Esophagus muscularis mucosa (tissue), 4 donors: ENCODE measurements at regions not wholly inside any gene's neighbourhood (a gene's known extent, or its start where the extent isn't known, plus 50 kb on each side); places are given as distances from the start of the nearest gene placed in this dataset.

Experiments used
- DNase-seq: peaks from one replicate; pipeline ENCODE4 v3.0.0-alpha.2; 2017; ENCODE audit errors: extremely low spot score
- H3K27ac ChIP-seq, 4 donors: fragments of 200-600 bp; sonication (generic); replicated peaks in 1 of 4; 1 replicate in 3 of 4; 2 replicates in 1 of 4; pipeline ENCODE4 v1.5.1; 2016 to 2019; ENCODE audit warnings: mild to moderate bottlenecking in 1 of 4
- H3K27me3 ChIP-seq, 4 donors: fragments of 200-600 bp; sonication (generic); one replicate each; pipeline versions ENCODE4 v1.5.1 to v1.6.0; 2016 to 2019
- H3K36me3 ChIP-seq, 4 donors: fragments of 200-600 bp; sonication (generic); one replicate each; pipeline ENCODE4 v1.5.1; 2016 to 2019
- H3K4me1 ChIP-seq, 4 donors: fragments of 200-600 bp; sonication (generic); one replicate each; pipeline ENCODE4 v1.5.1; 2016 to 2019
- H3K4me3 ChIP-seq, 4 donors: fragments of 200-600 bp; sonication (generic); 1 replicate in 2 of 4; 2 replicates in 2 of 4; pipeline ENCODE4 v1.5.1; 2016 to 2019; ENCODE audit warnings: mild to moderate bottlenecking in 4 of 4, moderate library complexity in 1 of 4
- H3K9me3 ChIP-seq, 4 donors: fragments of 200-600 bp; sonication (generic); 1 replicate in 3 of 4; 2 replicates in 1 of 4; pipeline ENCODE4 v1.5.1; 2016 to 2019
- EP300 ChIP-seq: sonication (generic); formaldehyde crosslinking; IDR thresholded peaks from one replicate; pipeline ENCODE4 v1.6.1; 2017; ENCODE audit warnings: antibody characterized with exemption
- POLR2A ChIP-seq: fragments of 450-650 bp; IDR thresholded peaks from one replicate; pipeline ENCODE4 v1.6.1; 2017; ENCODE audit warnings: antibody characterized with exemption, moderate library complexity, mild to moderate bottlenecking, low read depth
- POLR2AphosphoS5 ChIP-seq, 2 donors: sonication (generic); formaldehyde crosslinking; IDR thresholded peaks; one replicate each; pipeline ENCODE4 v1.6.1; 2017; ENCODE audit warnings: antibody characterized with exemption in 2 of 2
- WGBS: methylation state at CpG from one replicate; pipeline ENCODE4 v1.1.5; 2018; 5-methylcytosine and 5-hydroxymethylcytosine counted together
- intact Hi-C: fragments of 100-400 bp; cut with DNase I; formaldehyde crosslinking; loops from one replicate; pipeline ENCODE4 v1.15.1; 2023
- TF ChIP-seq, protein P1 (sequence below), 3 experiments: fragments of 200-600 bp in 2 of 3; fragments of 450-650 bp in 1 of 3; sonication (generic) in 2 of 3; IDR thresholded peaks; one replicate each; pipeline ENCODE4 v1.5.1; 2017 to 2019; ENCODE audit warnings: antibody characterized with exemption in 3 of 3, mild to moderate bottlenecking in 2 of 3, moderate library complexity in 1 of 3

- no peaks in the 10 kb centered on the region for H3K9me3 ChIP-seq
These were observed 143.1 kb upstream of the SASH1 start for GRCh38 chr6:148199584-148199983.

GRCh38 chr6:148200293-148200692, 142.3 kb upstream of the SASH1 start:
- intact Hi-C loops = no loop called here
- H3K27me3 ChIP-seq = no peaks in the 10 kb centered on the region
- TF ChIP-seq EP300 = no peak
- no peak for TF ChIP-seq POLR2AphosphoS5 (IDR thresholded peaks at IDR 0.05)
- no peak for TF ChIP-seq POLR2A
- TF ChIP-seq, protein P1, sequence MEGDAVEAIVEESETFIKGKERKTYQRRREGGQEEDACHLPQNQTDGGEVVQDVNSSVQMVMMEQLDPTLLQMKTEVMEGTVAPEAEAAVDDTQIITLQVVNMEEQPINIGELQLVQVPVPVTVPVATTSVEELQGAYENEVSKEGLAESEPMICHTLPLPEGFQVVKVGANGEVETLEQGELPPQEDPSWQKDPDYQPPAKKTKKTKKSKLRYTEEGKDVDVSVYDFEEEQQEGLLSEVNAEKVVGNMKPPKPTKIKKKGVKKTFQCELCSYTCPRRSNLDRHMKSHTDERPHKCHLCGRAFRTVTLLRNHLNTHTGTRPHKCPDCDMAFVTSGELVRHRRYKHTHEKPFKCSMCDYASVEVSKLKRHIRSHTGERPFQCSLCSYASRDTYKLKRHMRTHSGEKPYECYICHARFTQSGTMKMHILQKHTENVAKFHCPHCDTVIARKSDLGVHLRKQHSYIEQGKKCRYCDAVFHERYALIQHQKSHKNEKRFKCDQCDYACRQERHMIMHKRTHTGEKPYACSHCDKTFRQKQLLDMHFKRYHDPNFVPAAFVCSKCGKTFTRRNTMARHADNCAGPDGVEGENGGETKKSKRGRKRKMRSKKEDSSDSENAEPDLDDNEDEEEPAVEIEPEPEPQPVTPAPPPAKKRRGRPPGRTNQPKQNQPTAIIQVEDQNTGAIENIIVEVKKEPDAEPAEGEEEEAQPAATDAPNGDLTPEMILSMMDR (IDR thresholded peaks at IDR 0.05) = no peak
- DNase-seq = no peak
- no peaks in the 10 kb centered on the region for H3K9me3 ChIP-seq
- no peak overlapping the region for H3K4me3 ChIP-seq
- no peak overlapping the region for H3K27ac ChIP-seq
- H3K36me3 ChIP-seq = no peaks in the 10 kb centered on the region
- peaks cover 4 to 24% (median 20%) of the 10 kb centered on the region in 4 donors for H3K4me1 ChIP-seq
- 45% methylated on average over 10 of the region's 10 CpGs for WGBS

More at GRCh38 chr6:148199584-148199983, 143.1 kb upstream of the SASH1 start:
- 96% methylated on average over 3 of the region's 3 CpGs for WGBS
- Histone ChIP-seq H3K4me1 (peaks cover 4 to 24% (median 20%) of the 10 kb centered on the region in 4 donors), H3K36me3 (no peaks in the 10 kb centered on the region), H3K4me3 (no peak overlapping the region), H3K27me3 (no peaks in the 10 kb centered on the region), H3K27ac (no peak overlapping the region)
- TF ChIP-seq, protein P1 (IDR thresholded peaks at IDR 0.05) = no peak
- TF ChIP-seq POLR2A (no peak), POLR2AphosphoS5 (IDR thresholded peaks at IDR 0.05) (no peak), EP300 (no peak)
- intact Hi-C loops = no loop called here
- no peak for DNase-seq

- peaks cover 4 to 24% (median 20%) of the 10 kb centered on the region in 4 donors for H3K4me1 ChIP-seq
- intact Hi-C loops = no loop called here
- H3K4me3 ChIP-seq = no peak overlapping the region
- H3K27ac ChIP-seq = no peak overlapping the region
- no peaks in the 10 kb centered on the region for H3K36me3 ChIP-seq
- no peaks in the 10 kb centered on the region for H3K9me3 ChIP-seq
- TF ChIP-seq, protein P1 (IDR thresholded peaks at IDR 0.05) = no peak
- TF ChIP-seq POLR2AphosphoS5 (IDR thresholded peaks at IDR 0.05) = no peak
- TF ChIP-seq EP300 = no peak
- TF ChIP-seq POLR2A = no peak
- no peaks in the 10 kb centered on the region for H3K27me3 ChIP-seq
- 79% methylated on average over 3 of the region's 3 CpGs for WGBS
- no peak for DNase-seq
These were observed 141.9 kb upstream of the SASH1 start for GRCh38 chr6:148200781-148201180.

- Histone ChIP-seq H3K4me1 (peaks cover 4 to 24% (median 20%) of the 10 kb centered on the region in 4 donors), H3K9me3 (no peaks in the 10 kb centered on the region), H3K36me3 (no peaks in the 10 kb centered on the region), H3K27ac (peak overlapping the region in 1 of 4 donors; percentile 15), H3K4me3 (no peak overlapping the region), H3K27me3 (no peaks in the 10 kb centered on the region)
- TF ChIP-seq POLR2A (no peak), EP300 (no peak), POLR2AphosphoS5 (IDR thresholded peaks at IDR 0.05) (no peak)
- TF ChIP-seq, protein P1 (IDR thresholded peaks at IDR 0.05) = no peak
- WGBS = 32% methylated on average over 9 of the region's 9 CpGs
- intact Hi-C loops = no loop called here
- DNase-seq = no peak
These were observed 139.2 kb upstream of the SASH1 start for GRCh38 chr6:148203281-148203925.

GRCh38 chr6:148203970-148204369, 138.7 kb upstream of the SASH1 start:
- intact Hi-C loops = no loop called here
- WGBS = 69% methylated on average over 8 of the region's 9 CpGs
- TF ChIP-seq, protein P1 (IDR thresholded peaks at IDR 0.05) = no peak
- TF ChIP-seq EP300 (no peak), POLR2AphosphoS5 (IDR thresholded peaks at IDR 0.05) (no peak), POLR2A (no peak)
- Histone ChIP-seq H3K4me3 (no peak overlapping the region), H3K4me1 (peaks cover 4 to 24% (median 20%) of the 10 kb centered on the region in 4 donors), H3K9me3 (no peaks in the 10 kb centered on the region), H3K27ac (no peak overlapping the region), H3K36me3 (no peaks in the 10 kb centered on the region), H3K27me3 (no peaks in the 10 kb centered on the region)
- DNase-seq = no peak
